ENCODE measurements at regions not wholly inside any gene's neighbourhood (a gene's known extent, or its start where the extent isn't known, plus 50 kb on each side); places are given as distances from the start of the nearest gene placed in this dataset.

DNA sequence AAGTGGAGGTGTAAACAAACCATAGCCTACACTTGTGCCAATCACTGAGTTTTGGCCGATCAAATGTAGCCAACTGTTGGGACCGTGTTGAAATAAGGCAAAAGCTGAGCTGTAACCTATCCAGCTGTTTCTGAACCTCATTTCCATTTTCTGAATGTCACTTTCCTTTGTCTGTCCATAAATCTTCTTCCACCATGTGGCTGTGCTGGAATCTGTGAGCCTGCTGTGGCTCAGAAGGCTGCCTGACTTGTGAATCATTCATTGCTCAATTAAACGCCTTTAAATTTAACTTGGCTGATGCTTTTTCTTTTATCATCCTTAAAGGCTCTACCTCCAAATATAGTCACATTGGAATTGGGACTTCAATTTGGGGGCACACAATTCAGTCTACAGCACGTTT is 203.1 kb upstream of the MPPED2 start:
- ChIA-PET CTCF (no interaction called here), POLR2A (no interaction called here)
- DNase-seq (ENCODE audit: extremely low spot score): no peak
- TF ChIP-seq ZNF384 (IDR thresholded peaks at IDR 0.05) (no peak), ARNT (IDR thresholded peaks at IDR 0.05) (no peak), TARDBP (IDR thresholded peaks at IDR 0.05) (no peak)
- TF ChIP-seq, protein P1, sequence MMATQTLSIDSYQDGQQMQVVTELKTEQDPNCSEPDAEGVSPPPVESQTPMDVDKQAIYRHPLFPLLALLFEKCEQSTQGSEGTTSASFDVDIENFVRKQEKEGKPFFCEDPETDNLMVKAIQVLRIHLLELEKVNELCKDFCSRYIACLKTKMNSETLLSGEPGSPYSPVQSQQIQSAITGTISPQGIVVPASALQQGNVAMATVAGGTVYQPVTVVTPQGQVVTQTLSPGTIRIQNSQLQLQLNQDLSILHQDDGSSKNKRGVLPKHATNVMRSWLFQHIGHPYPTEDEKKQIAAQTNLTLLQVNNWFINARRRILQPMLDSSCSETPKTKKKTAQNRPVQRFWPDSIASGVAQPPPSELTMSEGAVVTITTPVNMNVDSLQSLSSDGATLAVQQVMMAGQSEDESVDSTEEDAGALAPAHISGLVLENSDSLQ (IDR thresholded peaks at IDR 0.05): peak; percentile 48; the same call in 1 of the 2 replicates

GRCh38 chr11:30788849-30789248 is 202.7 kb upstream of the MPPED2 start:
- ChIA-PET CTCF (no interaction called here), POLR2A (no interaction called here)
- TF ChIP-seq SP1 (IDR thresholded peaks at IDR 0.05) (no peak), FOXM1 (IDR thresholded peaks at IDR 0.05; ENCODE audit: borderline replicate concordance) (no peak), LEF1 (IDR thresholded peaks at IDR 0.05; ENCODE audit: borderline replicate concordance) (no peak), SUZ12 (IDR thresholded peaks at IDR 0.05) (no peak), HDGF (IDR thresholded peaks at IDR 0.05; ENCODE audit: borderline replicate concordance) (no peak), NFRKB (IDR thresholded peaks at IDR 0.05) (no peak), CTBP1 (IDR thresholded peaks at IDR 0.05; ENCODE audit: borderline replicate concordance) (no peak), ARNT (IDR thresholded peaks at IDR 0.05) (no peak), BHLHE40 (IDR thresholded peaks at IDR 0.05; ENCODE audit: borderline replicate concordance) (no peak), ELF4 (IDR thresholded peaks at IDR 0.05) (no peak), ZNF384 (IDR thresholded peaks at IDR 0.05) (no peak), TARDBP (IDR thresholded peaks at IDR 0.05) (no peak), FOXK2 (IDR thresholded peaks at IDR 0.05) (no peak), FOXA1 (IDR thresholded peaks at IDR 0.05) (no peak), L3MBTL2 (conservative IDR thresholded peaks at IDR 0.05) (no peak)
- TF ChIP-seq, protein P1 (IDR thresholded peaks at IDR 0.05): no peak
- DNase-seq (ENCODE audit: extremely low spot score): no peak

DNA sequence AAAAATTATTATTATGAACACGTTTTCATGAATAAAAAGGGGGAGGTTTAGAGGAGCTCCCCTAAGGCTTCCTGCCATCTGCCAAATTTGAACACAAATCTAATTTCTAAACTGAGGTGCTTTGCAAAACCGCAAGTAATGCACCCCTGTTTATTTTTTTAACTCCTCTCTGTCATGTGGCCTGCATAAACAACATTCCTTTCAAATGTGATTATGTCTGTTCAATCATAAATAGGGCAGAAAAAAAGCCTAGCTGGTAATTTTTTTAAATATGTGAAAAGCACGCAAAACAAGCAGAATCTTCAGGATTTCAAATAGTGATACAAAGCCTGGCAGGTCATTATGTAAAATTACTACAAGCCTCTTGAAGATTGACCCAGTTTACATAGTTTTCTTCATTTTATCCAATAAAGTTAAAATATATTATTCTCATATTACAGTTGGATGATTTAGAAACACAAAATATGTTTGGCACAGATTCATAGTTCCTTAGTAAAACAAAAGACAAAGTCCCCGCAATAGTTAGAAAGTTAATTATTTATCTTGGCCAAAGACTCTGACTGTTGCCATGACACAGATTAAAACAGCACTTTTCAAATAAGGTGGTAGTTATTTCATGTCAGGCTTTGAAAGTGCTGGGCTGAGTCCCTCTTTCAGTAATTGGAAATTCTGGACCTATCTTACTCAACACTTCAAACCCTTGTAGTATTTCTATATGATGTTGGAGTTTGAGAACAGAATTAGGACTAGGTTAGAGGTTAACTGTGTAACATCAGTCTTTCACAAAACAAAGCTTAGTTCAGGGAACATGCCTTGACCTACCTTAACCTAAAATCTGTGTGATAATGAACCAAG is 200.3 kb upstream of the MPPED2 start:
- ChIA-PET POLR2A (no interaction called here), CTCF (no interaction called here)
- TF ChIP-seq, protein P1 (IDR thresholded peaks at IDR 0.05): no peak
- TF ChIP-seq FOXM1 (IDR thresholded peaks at IDR 0.05; ENCODE audit: borderline replicate concordance) (no peak), LEF1 (IDR thresholded peaks at IDR 0.05; ENCODE audit: borderline replicate concordance) (no peak)
- DNase-seq (ENCODE audit: extremely low spot score): no peak

DNA sequence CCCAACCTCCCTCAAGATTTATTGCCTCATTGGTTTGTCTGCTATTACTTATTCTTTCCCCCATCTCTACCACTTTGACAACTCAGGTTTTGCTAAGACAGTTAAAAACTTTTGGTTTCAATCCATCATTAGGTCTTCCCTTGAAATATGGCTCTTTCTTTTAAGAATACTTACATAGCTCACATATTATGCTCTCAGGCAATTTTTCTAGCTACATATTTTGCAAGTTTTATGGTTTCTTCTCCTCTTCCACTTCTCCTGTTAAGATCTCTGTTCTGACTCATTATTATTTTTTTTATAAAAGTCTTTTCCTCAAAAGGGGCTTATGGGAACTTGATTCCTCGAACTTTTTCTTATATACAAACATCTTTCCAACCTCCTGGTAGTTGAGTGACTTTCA is 192.4 kb upstream of the MPPED2 start:
- no peak for TF ChIP-seq SP1 (IDR thresholded peaks at IDR 0.05)
- no peak for TF ChIP-seq FOXA1 (IDR thresholded peaks at IDR 0.05)
- no peak for TF ChIP-seq HDGF (IDR thresholded peaks at IDR 0.05; ENCODE audit: borderline replicate concordance)
- TF ChIP-seq NFRKB (IDR thresholded peaks at IDR 0.05): no peak
- TF ChIP-seq BHLHE40 (IDR thresholded peaks at IDR 0.05; ENCODE audit: borderline replicate concordance): no peak
- TF ChIP-seq LEF1 (IDR thresholded peaks at IDR 0.05; ENCODE audit: borderline replicate concordance): no peak
- TF ChIP-seq ARNT (IDR thresholded peaks at IDR 0.05): no peak
- no peak for TF ChIP-seq ZNF384 (IDR thresholded peaks at IDR 0.05)
- TF ChIP-seq, protein P1 (IDR thresholded peaks at IDR 0.05): no peak
- no peak for TF ChIP-seq CTBP1 (IDR thresholded peaks at IDR 0.05; ENCODE audit: borderline replicate concordance)
- no peak for TF ChIP-seq FOXM1 (IDR thresholded peaks at IDR 0.05; ENCODE audit: borderline replicate concordance)
- TF ChIP-seq TARDBP (IDR thresholded peaks at IDR 0.05): no peak
- ChIA-PET CTCF (no interaction called here), POLR2A (no interaction called here)
- no peak for DNase-seq (ENCODE audit: extremely low spot score)

GRCh38 chr11:30775233-30775522 is 189.0 kb upstream of the MPPED2 start:
- DNase-seq (ENCODE audit: extremely low spot score): no peak
- ChIA-PET CTCF (no interaction called here), POLR2A (no interaction called here)
- TF ChIP-seq, protein P1 (IDR thresholded peaks at IDR 0.05): no peak
- TF ChIP-seq LEF1 (IDR thresholded peaks at IDR 0.05; ENCODE audit: borderline replicate concordance): no peak
- TF ChIP-seq ELF4 (IDR thresholded peaks at IDR 0.05): no peak
- TF ChIP-seq NFRKB (IDR thresholded peaks at IDR 0.05): no peak
- no peak for TF ChIP-seq TARDBP (IDR thresholded peaks at IDR 0.05)
- no peak for TF ChIP-seq FOXA1 (IDR thresholded peaks at IDR 0.05)
- no peak for TF ChIP-seq HDGF (IDR thresholded peaks at IDR 0.05; ENCODE audit: borderline replicate concordance)
- TF ChIP-seq CTBP1 (IDR thresholded peaks at IDR 0.05; ENCODE audit: borderline replicate concordance): no peak
- TF ChIP-seq SP1 (IDR thresholded peaks at IDR 0.05): no peak
